Sciatic nerve (tissue), 2 donors: ENCODE measurements at regions not wholly inside any gene's neighbourhood (a gene's known extent, or its start where the extent isn't known, plus 50 kb on each side); places are given as distances from the start of the nearest gene placed in this dataset.

Source experiments
- ATAC-seq: fragments of 200-7000 bp; cut with Tn5 transposase; one replicate; pipeline ENCODE4 v1.9.1; 2020; ENCODE audit warnings: mild to moderate bottlenecking, moderate library complexity
- DNase-seq: peaks from one replicate; pipeline ENCODE4 v3.0.0-alpha.2; 2020; ENCODE audit warnings: low spot score
- intact Hi-C: fragments of 100-400 bp; cut with DNase I; formaldehyde crosslinking; loops from one replicate; pipeline ENCODE4 v1.14.2; 2022
- donor health status: DM: no; HTN: no; CAD: no.
- donor health status: DM: no; HTN: no; CAD: no.

- DNase-seq = no peak
- intact Hi-C loops = no loop called here
These were observed 54.1 kb upstream of the PHOX2B start for GRCh38 chr4:41802590-41802989.

GRCh38 chr4:41799126-41799525 is 50.6 kb upstream of the PHOX2B start:
- intact Hi-C loops = no loop called here
- ATAC-seq (no peak), DNase-seq (no peak)

More at GRCh38 chr4:41802590-41802989, 54.1 kb upstream of the PHOX2B start:
- ATAC-seq = no peak
